Ectodermal cell (in vitro differentiated cells): ENCODE measurements at regions not wholly inside any gene's neighbourhood (a gene's known extent, or its start where the extent isn't known, plus 50 kb on each side); places are given as distances from the start of the nearest gene placed in this dataset.

Experiments used
- H3K27ac ChIP-seq: 2 replicates; pipeline ENCODE4 v1.7.0; 2013; ENCODE audit warnings: mild to moderate bottlenecking, low read depth, low read length; ENCODE audit not compliant: insufficient read depth, poor library complexity, severe bottlenecking
- H3K27me3 ChIP-seq: 2 replicates; pipeline ENCODE4 v1.7.0; 2013; ENCODE audit warnings: mild to moderate bottlenecking, low read length; ENCODE audit not compliant: insufficient read depth, control insufficient read depth, poor library complexity, severe bottlenecking
- H3K36me3 ChIP-seq: one replicate; pipeline ENCODE4 v1.7.0; 2013; ENCODE audit warnings: low read length; ENCODE audit not compliant: control insufficient read depth, insufficient read depth
- H3K4me1 ChIP-seq: one replicate; pipeline ENCODE4 v1.7.0; 2013; ENCODE audit warnings: low read length; ENCODE audit not compliant: control insufficient read depth, insufficient read depth
- H3K4me3 ChIP-seq: 2 replicates; pipeline ENCODE4 v1.7.0; 2013; ENCODE audit warnings: low read depth, low read length, control low read depth; ENCODE audit not compliant: insufficient read depth
- H3K9me3 ChIP-seq: 2 replicates; pipeline ENCODE4 v1.7.0; 2013; ENCODE audit warnings: mild to moderate bottlenecking, low read length, moderate library complexity; ENCODE audit not compliant: control insufficient read depth
- WGBS, 2 experiments: methylation state at CpG; one replicate each; pipeline ENCODE4 v1.1.7; 2013; ENCODE audit warnings: missing lambda C conversion rate in 2 of 2; 5-methylcytosine and 5-hydroxymethylcytosine counted together

GRCh38 chr9:134221273-134222017 lies 57.1 kb upstream of the RNU6ATAC start:
- no peak overlapping the region for H3K4me3 ChIP-seq
- no peaks in the 10 kb centered on the region for H3K27me3 ChIP-seq
- no peak overlapping the region for H3K27ac ChIP-seq
- H3K4me1 ChIP-seq: peaks cover 10% of the 10 kb centered on the region
- no peaks in the 10 kb centered on the region for H3K36me3 ChIP-seq
- WGBS, 2 experiments: 93 to 94% methylated on average over 23 of the region's 23 CpGs
- no peaks in the 10 kb centered on the region for H3K9me3 ChIP-seq

- Histone ChIP-seq H3K27me3 (no peaks in the 10 kb centered on the region), H3K9me3 (no peaks in the 10 kb centered on the region), H3K27ac (no peak overlapping the region), H3K4me1 (peaks cover 5% of the 10 kb centered on the region), H3K36me3 (no peaks in the 10 kb centered on the region), H3K4me3 (no peak overlapping the region)
- 89 to 91% methylated on average over 12 of the region's 12 CpGs for WGBS, 2 experiments
Observed at GRCh38 chr9:134222018-134222573, 57.7 kb upstream of the RNU6ATAC start.

- Histone ChIP-seq H3K9me3 (no peaks in the 10 kb centered on the region), H3K4me1 (peaks cover 5% of the 10 kb centered on the region), H3K27me3 (no peaks in the 10 kb centered on the region), H3K36me3 (no peaks in the 10 kb centered on the region), H3K27ac (peak overlapping the region; percentile 8), H3K4me3 (no peak overlapping the region)
- WGBS, 2 experiments: 80% methylated on average over 11 of the region's 11 CpGs
Observed at GRCh38 chr9:134223091-134223490, 58.7 kb upstream of the RNU6ATAC start.

GRCh38 chr9:134223591-134224122 lies 59.3 kb upstream of the RNU6ATAC start:
- 82 to 86% methylated on average over 15 of the region's 15 CpGs for WGBS, 2 experiments
- Histone ChIP-seq H3K27ac (no peak overlapping the region), H3K27me3 (no peaks in the 10 kb centered on the region), H3K4me1 (peaks cover 5% of the 10 kb centered on the region), H3K36me3 (no peaks in the 10 kb centered on the region), H3K4me3 (no peak overlapping the region), H3K9me3 (no peaks in the 10 kb centered on the region)

- peaks cover 5% of the 10 kb centered on the region for H3K4me1 ChIP-seq
- no peak overlapping the region for H3K27ac ChIP-seq
- 90 to 92% methylated on average over 9 of the region's 9 CpGs for WGBS, 2 experiments
- H3K36me3 ChIP-seq: no peaks in the 10 kb centered on the region
- no peak overlapping the region for H3K4me3 ChIP-seq
- no peaks in the 10 kb centered on the region for H3K9me3 ChIP-seq
- no peaks in the 10 kb centered on the region for H3K27me3 ChIP-seq
Observed at GRCh38 chr9:134224127-134224526, 59.8 kb upstream of the RNU6ATAC start.

- Histone ChIP-seq H3K4me1 (peaks cover 5% of the 10 kb centered on the region), H3K9me3 (no peaks in the 10 kb centered on the region), H3K4me3 (no peak overlapping the region), H3K27ac (no peak overlapping the region), H3K36me3 (no peaks in the 10 kb centered on the region), H3K27me3 (no peaks in the 10 kb centered on the region)
- WGBS, 2 experiments: 86 to 88% methylated on average over 9 of the region's 9 CpGs
Observed at GRCh38 chr9:134224567-134225093, 60.3 kb upstream of the RNU6ATAC start.

GRCh38 chr9:134225186-134225585 lies 60.8 kb upstream of the RNU6ATAC start:
- H3K9me3 ChIP-seq: no peaks in the 10 kb centered on the region
- WGBS, 2 experiments: 86 to 87% methylated on average over 8 of the region's 8 CpGs
- no peak overlapping the region for H3K4me3 ChIP-seq
- no peaks in the 10 kb centered on the region for H3K27me3 ChIP-seq
- H3K4me1 ChIP-seq: peaks cover 5% of the 10 kb centered on the region
- no peak overlapping the region for H3K27ac ChIP-seq
- no peaks in the 10 kb centered on the region for H3K36me3 ChIP-seq

GRCh38 chr9:134225816-134226215 lies 61.5 kb upstream of the RNU6ATAC start:
- H3K36me3 ChIP-seq: no peaks in the 10 kb centered on the region
- H3K4me1 ChIP-seq: peaks cover 5% of the 10 kb centered on the region
- H3K27me3 ChIP-seq: no peaks in the 10 kb centered on the region
- no peak overlapping the region for H3K27ac ChIP-seq
- H3K9me3 ChIP-seq: no peaks in the 10 kb centered on the region
- WGBS, 2 experiments: 93 to 95% methylated on average over 7 of the region's 7 CpGs
- no peak overlapping the region for H3K4me3 ChIP-seq

GRCh38 chr9:134226221-134226930 lies 62.0 kb upstream of the RNU6ATAC start:
- peaks cover 5% of the 10 kb centered on the region for H3K4me1 ChIP-seq
- no peaks in the 10 kb centered on the region for H3K9me3 ChIP-seq
- H3K27ac ChIP-seq: no peak overlapping the region
- H3K27me3 ChIP-seq: no peaks in the 10 kb centered on the region
- H3K4me3 ChIP-seq: no peak overlapping the region
- no peaks in the 10 kb centered on the region for H3K36me3 ChIP-seq
- WGBS, 2 experiments: 87% methylated on average over 27 of the region's 27 CpGs
